GM15510 (cell line): ENCODE measurements at regions not wholly inside any gene's neighbourhood (a gene's known extent, or its start where the extent isn't known, plus 50 kb on each side); places are given as distances from the start of the nearest gene placed in this dataset.

Experiments
- POLR2A ChIP-seq: IDR thresholded peaks from 3 replicates; pipeline ENCODE4 v1.6.1; 2011; ENCODE audit warnings: borderline replicate concordance; ENCODE audit not compliant: insufficient read length; ENCODE audit errors: extremely low read depth

DNA sequence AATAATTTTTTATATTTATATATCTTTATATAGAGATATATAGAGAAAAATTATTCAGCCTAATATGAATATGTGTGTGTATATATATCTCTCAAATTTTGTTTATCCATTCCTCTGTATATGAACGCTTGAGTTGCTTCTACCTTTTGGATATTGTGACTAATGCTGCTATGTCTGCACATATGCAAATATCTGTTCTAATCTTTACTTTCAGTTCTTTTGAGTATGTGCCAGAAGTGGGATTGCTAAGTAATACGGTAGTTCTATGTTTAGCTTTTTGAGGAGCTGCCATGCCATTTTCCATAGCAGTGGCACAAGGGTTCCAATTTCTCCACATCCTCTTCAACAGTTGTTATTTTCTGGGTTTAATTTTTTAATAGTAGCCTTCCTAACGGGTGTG is 72.8 kb upstream of the CEP85L start:
- no peak for TF ChIP-seq POLR2A

DNA sequence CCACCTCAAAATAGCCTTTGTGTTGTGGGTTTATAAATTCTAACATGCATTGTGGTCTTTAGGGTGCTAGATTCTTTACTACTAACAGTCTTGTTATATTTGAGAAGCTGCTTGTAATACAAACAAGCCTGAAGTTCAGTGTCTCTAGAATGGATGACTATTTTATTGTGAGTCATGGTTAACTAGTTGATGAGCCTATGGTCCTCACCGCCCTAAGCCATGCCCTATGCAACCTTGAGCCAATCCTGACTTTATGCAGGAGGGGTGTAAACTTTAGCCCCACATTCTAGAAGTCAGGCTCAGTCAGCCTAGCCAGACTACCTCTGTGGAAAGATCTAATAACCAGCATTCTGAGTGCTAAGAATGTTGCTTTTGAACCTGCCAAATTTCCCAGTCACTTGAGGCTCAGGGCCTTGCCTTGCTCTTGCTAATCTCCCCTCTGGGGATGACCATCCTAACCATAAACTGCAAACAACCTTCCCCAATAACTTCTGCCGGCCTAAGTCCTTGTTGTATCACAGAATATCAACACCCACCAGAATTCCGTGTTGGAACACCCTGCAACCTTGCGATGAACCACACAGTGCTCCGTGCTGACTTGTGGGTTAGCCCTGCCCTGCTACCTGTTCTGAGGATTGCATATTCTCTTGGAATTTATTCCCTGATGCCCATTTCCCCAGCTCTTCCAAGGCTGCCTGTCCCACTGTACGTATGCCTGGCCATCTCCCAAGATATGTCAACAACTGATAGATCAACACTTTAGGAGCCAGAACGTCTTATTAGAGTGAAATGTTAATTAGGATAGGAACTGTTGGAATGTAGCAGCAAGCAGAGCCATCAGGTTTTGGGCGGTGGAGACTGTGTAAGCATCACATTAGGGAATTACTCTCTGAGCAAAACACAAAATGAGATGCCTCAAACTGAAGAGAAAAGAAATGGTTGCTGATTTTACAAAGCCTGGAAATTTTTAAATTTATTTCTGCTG is 71.7 kb upstream of the CEP85L start:
- TF ChIP-seq POLR2A: no peak

DNA sequence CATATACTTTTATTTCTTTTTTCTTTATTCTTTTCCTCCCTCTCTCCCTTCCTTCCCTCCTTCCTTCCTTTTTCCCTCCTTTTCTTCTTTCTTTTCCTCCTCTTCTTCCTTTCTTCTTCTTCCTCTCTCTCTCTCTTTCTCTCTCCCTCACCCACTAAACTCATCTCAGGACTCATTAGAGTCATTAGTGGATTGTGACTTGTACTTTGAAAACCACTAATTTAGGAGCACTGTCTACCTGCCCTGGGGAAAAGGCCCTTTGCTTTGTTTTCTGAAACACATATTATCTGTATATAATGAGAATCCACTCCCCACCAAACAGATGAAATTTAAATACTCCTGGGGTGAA is 68.7 kb upstream of the CEP85L start:
- no peak for TF ChIP-seq POLR2A

DNA sequence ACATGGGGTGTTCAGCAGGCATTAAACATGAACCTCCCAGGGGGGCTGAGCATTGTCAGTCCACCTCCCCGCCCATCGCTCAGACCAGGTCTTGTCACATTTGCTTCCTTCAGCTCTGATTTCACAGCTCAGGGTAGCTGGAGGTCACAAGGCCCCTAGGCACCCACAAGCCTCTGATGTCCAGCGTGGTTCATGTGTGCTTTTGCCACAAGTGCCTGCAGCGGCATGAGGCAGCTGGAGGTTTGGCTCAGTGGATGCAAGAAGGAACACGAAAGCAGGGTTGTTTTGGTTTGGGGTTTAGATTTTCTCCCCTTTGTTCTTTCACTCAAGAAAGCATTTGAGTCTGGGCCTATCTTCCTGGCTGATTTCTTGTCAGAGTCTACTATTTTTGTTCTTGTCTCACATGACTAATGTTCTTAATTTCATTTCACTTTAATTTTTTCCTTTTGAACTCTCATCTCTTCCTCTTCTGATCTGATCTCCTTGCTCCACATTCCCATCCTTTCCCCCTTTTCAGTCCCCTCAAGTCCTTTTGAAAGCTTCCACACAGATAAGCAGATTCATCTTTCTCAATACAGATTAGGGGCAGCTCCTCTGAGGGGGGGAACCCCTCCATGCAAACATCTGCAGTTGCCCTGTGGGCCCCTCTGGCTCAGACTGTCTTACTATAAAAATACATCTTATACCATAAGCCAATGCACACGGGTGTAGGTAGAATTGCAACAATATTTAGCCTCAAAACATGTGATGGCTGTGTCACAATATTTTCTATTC is 68.1 kb upstream of the CEP85L start:
- no peak for TF ChIP-seq POLR2A

DNA sequence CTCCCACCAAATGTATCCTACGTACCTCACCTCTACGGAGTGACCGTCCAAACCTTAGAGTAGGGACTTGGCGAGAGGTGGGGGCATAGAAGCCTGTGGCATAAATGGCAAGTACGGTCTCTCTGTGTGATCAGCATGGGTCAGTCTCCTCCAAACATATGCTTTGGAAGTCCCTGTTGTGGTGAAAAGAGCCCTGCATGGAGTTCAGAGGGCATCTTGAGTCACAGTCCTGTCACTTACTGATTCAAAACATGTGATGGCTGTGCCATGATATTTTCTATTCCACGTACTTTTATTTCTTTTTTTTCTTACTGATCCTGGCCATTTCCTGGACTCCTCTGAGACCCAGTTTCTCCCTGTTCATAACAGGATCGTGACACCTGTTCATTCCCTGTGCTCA is 67.5 kb upstream of the CEP85L start:
- no peak for TF ChIP-seq POLR2A

DNA sequence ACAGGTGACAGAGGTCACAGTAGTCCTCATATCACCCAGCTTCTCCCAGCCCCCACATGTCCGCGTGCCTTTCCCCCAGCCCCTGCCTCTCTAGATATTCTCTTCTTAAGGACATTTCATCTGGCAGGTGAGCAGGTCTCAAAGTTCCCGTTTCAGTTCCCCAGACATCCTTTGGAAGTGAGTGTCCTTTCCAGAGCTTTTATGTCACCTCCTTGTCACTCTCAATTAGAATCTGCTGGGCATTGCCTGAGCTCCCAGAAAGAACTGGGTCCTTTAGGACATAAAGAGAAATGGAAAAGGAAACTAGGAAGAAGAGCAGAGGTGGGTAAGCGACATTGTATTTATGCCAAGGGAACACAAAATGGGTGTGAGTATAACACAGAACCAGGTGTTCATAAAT is 66.9 kb upstream of the CEP85L start:
- no peak for TF ChIP-seq POLR2A

DNA sequence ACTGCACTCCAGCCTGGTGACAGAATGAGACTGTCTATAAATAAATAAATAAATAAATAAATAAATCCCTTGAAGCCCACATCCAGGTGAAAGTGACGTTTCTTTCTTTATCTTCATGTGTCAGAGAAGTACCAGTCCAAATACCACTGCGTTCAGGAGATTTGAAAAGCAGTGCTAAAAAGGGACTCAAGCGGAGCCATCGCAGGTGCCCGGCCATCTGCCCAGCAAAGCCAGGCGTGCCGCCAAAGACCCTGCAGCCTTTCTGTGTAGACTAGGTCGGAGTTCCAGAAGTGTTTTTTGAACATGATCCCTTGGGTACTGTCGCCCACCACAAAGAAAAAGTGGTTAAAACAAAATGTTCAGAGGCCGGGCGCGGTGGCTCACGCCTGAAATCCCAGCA is 65.7 kb upstream of the CEP85L start:
- TF ChIP-seq POLR2A: no peak

DNA sequence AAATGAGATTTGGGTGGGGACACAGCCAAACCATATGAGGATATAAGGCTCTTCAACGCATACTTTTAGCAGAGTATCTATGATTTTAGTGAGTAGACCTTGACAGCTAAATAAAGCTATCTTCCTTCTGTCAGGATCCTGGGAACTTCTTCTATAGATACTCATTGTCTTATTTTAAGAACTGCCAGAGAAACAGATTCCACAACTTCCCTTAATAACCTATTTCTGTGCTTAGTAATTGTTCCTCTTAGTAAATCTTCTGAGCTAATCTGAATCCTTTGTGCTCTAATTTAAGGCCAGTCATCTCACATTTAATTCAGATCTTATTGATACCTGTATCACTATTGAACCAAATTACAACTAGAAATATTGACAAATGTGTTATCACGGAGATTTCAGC is 64.0 kb upstream of the CEP85L start:
- no peak for TF ChIP-seq POLR2A

GRCh38 chr6:118714756-118715155 is 63.4 kb upstream of the CEP85L start:
- TF ChIP-seq POLR2A: no peak

GRCh38 chr6:118712969-118713368 is 61.6 kb upstream of the CEP85L start:
- TF ChIP-seq POLR2A: no peak

- TF ChIP-seq POLR2A: no peak
Observed at GRCh38 chr6:118710616-118711015, 59.2 kb upstream of the CEP85L start.

DNA sequence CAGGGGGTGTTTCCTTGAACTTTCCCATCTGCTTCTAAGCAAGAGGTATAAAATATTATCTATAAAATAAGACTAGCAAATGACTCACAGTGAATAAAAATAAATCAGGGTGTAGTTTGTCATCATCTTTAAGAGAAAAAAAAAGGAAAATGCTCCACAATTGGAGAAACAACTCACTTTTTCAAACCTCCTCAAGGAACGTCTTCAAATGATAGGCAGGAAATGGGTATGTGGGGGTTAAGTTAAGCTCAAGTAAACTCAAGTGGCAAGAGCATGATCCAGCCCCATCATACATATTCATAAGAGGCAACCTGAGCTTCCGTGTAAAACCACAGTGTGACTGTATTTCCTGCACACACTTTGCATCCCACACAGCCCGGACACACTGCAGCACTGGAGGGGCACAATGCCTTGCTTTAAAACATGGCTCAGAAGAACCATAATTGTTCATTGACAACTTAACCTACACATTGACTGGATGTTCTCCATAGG is 58.5 kb upstream of the CEP85L start:
- peak; percentile 41 for TF ChIP-seq POLR2A

GRCh38 chr6:118708744-118709143 is 57.4 kb upstream of the CEP85L start:
- no peak for TF ChIP-seq POLR2A

DNA sequence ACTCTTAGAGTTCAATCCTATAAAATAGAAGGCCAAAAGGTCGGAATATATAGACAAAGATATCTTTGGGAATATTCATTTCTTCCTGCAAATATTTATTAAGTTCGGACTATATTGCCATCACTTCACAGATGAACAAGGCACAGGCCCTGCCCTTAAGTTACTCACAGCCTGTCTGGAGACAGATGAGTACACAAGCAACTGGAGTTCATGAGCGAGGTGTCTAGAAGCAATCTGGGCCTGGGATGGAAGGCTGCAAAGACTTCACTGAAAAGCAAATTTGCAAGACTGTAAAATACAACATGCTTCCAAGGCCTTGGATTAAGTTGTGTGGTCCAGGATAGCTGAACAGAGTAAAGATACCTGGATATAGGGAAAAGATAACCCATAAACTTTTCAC is 56.7 kb upstream of the CEP85L start:
- TF ChIP-seq POLR2A: no peak

DNA sequence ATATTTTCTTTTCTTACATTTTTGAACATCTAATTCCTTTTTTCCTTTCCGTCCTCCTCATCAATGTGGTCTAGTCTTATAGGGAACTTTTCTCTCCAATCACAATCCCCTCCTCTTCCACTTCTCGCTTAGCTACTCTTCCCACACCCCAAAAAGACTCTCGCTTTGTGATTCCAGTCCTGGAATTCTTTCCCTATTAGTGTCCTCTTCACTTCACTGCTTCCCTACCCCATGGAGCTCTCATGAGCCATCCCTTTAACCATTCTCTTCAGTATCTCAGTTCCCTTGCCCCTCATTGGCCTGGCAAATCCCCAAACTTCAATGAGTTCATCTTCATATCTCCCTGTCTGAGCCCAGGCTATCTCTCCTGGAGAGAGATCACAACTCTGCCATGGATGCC is 55.3 kb upstream of the CEP85L start:
- TF ChIP-seq POLR2A: no peak
